ENCODE measurements at regions not wholly inside any gene's neighbourhood (a gene's known extent, or its start where the extent isn't known, plus 50 kb on each side); places are given as distances from the start of the nearest gene placed in this dataset.

DNA sequence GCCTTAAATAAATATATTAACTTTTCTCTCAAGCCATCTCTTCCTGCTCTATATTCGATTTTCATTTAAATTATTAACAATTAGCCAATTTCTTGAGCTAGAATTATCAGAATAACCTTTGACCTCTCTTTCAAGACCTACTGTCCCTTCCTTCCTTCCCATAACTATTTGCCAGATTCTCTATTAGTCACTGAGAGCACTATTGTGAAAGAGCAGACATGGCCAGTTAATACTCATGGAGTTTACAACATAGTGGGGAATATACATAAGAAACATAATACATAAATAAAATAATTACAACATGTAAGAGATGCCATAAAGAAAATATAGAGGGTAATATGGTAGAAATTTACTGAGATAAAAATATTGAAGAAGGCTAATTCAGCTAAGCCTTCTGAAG, 72.1 kb upstream of the CHD1 start:
- Histone ChIP-seq H3K4me3 (replicated peaks in 1 of 3; ENCODE audit: low read depth in 2 of 3, low read length in 3 of 3) (no peak overlapping the region), H3K9me3 (replicated peaks in 1 of 2; ENCODE audit: control insufficient read depth in 1 of 2, insufficient read depth in 1 of 2, low read length in 2 of 2) (no peaks in the 10 kb centered on the region), H4K20me1 (ENCODE audit: insufficient read depth, low read length) (no peaks in the 10 kb centered on the region), H3K9ac (ENCODE audit: insufficient read depth, low read length, poor library complexity, severe bottlenecking) (no peak overlapping the region), H3K36me3 (replicated peaks in 1 of 2; ENCODE audit: control insufficient read depth in 1 of 2, insufficient read depth in 2 of 2, low read length in 2 of 2) (no peaks in the 10 kb centered on the region), H3K27ac (ENCODE audit: low read depth in 1 of 2, low read length in 2 of 2) (peak overlapping the region in 1 of 2 donors; percentile 26), H3K79me2 (ENCODE audit: insufficient read depth, low read length) (no peaks in the 10 kb centered on the region), H2AFZ (ENCODE audit: insufficient read depth, low read depth, low read length, poor library complexity, severe bottlenecking) (no peak overlapping the region), H3K4me1 (ENCODE audit: control insufficient read depth in 1 of 2, insufficient read depth in 2 of 2, low read length in 2 of 2) (peaks cover 12 to 16% of the 10 kb centered on the region in 2 donors), H3K27me3 (ENCODE audit: control insufficient read depth in 2 of 2, insufficient read depth in 2 of 2, low read length in 2 of 2) (no peaks in the 10 kb centered on the region), H3K4me2 (replicated peaks; ENCODE audit: extremely low read depth, low read length, poor library complexity, severe bottlenecking) (no peak overlapping the region)
- H3K4me3 Mint-ChIP-seq: no peak overlapping the region
- WGBS (ENCODE audit: insufficient coverage): no CpG with 5 or more reads among the region's 1 CpG
- TF ChIP-seq, protein P1, sequence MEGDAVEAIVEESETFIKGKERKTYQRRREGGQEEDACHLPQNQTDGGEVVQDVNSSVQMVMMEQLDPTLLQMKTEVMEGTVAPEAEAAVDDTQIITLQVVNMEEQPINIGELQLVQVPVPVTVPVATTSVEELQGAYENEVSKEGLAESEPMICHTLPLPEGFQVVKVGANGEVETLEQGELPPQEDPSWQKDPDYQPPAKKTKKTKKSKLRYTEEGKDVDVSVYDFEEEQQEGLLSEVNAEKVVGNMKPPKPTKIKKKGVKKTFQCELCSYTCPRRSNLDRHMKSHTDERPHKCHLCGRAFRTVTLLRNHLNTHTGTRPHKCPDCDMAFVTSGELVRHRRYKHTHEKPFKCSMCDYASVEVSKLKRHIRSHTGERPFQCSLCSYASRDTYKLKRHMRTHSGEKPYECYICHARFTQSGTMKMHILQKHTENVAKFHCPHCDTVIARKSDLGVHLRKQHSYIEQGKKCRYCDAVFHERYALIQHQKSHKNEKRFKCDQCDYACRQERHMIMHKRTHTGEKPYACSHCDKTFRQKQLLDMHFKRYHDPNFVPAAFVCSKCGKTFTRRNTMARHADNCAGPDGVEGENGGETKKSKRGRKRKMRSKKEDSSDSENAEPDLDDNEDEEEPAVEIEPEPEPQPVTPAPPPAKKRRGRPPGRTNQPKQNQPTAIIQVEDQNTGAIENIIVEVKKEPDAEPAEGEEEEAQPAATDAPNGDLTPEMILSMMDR (IDR thresholded peaks at IDR 0.05): no peak
- H3K9me3 Mint-ChIP-seq: peaks cover 0 to 4% (median 0%) of the 10 kb centered on the region in 7 donors
- peak; percentile 54 to 81 (median 72) for DNase-seq
- peak overlapping the region in 4 of 7 donors; percentile 58 to 85 (median 70) for H3K27ac Mint-ChIP-seq
- no peaks in the 10 kb centered on the region for H3K27me3 Mint-ChIP-seq (ENCODE audit: low read depth in 3 of 3)
- no peaks in the 10 kb centered on the region for H3K36me3 Mint-ChIP-seq
- intact Hi-C loops (cut with micrococcal nuclease): no loop called here
- H3K4me1 Mint-ChIP-seq: peaks cover 18% of the 10 kb centered on the region

DNA sequence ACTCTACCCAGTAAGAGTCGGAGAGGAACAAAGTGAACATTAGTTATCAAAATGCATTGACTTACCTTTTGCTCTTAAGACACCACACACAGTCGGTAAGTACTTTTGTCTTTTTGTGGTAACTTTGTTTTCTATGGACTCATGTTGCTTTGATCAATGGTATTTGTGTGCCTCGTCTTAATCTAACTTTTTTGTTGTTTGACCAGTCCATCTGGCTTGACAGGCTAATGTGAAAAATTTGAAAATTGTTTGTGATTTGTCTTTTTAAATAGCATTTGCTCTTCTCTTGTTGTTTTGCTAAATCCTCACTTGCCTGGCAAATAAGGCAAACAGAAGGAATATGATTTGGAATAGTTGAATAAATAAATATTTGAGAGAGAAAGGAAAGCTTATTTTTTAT, 71.4 kb upstream of the CHD1 start:
- Mint-ChIP-seq H3K27me3 (ENCODE audit: low read depth in 3 of 3) (no peaks in the 10 kb centered on the region), H3K27ac (no peak overlapping the region), H3K36me3 (no peaks in the 10 kb centered on the region), H3K9me3 (peaks cover 0 to 4% (median 0%) of the 10 kb centered on the region in 7 donors), H3K4me3 (no peak overlapping the region), H3K4me1 (peaks cover 18% of the 10 kb centered on the region)
- Histone ChIP-seq H3K27me3 (ENCODE audit: control insufficient read depth in 2 of 2, insufficient read depth in 2 of 2, low read length in 2 of 2) (no peaks in the 10 kb centered on the region), H3K79me2 (ENCODE audit: insufficient read depth, low read length) (no peaks in the 10 kb centered on the region), H2AFZ (ENCODE audit: insufficient read depth, low read depth, low read length, poor library complexity, severe bottlenecking) (no peak overlapping the region), H3K36me3 (replicated peaks in 1 of 2; ENCODE audit: control insufficient read depth in 1 of 2, insufficient read depth in 2 of 2, low read length in 2 of 2) (no peaks in the 10 kb centered on the region), H3K9me3 (replicated peaks in 1 of 2; ENCODE audit: control insufficient read depth in 1 of 2, insufficient read depth in 1 of 2, low read length in 2 of 2) (no peaks in the 10 kb centered on the region), H4K20me1 (ENCODE audit: insufficient read depth, low read length) (no peaks in the 10 kb centered on the region), H3K27ac (ENCODE audit: low read depth in 1 of 2, low read length in 2 of 2) (no peak overlapping the region), H3K4me1 (ENCODE audit: control insufficient read depth in 1 of 2, insufficient read depth in 2 of 2, low read length in 2 of 2) (peaks cover 12 to 16% of the 10 kb centered on the region in 2 donors), H3K4me2 (replicated peaks; ENCODE audit: extremely low read depth, low read length, poor library complexity, severe bottlenecking) (no peak overlapping the region), H3K4me3 (replicated peaks in 1 of 3; ENCODE audit: low read depth in 2 of 3, low read length in 3 of 3) (no peak overlapping the region), H3K9ac (ENCODE audit: insufficient read depth, low read length, poor library complexity, severe bottlenecking) (no peak overlapping the region)
- DNase-seq: no peak
- intact Hi-C loops (cut with micrococcal nuclease): no loop called here
- TF ChIP-seq, protein P1 (IDR thresholded peaks at IDR 0.05): no peak
- WGBS (ENCODE audit: insufficient coverage): 100% methylated on average over 1 of the region's 3 CpGs
